ENCODE measurements at regions not wholly inside any gene's neighbourhood (a gene's known extent, or its start where the extent isn't known, plus 50 kb on each side); places are given as distances from the start of the nearest gene placed in this dataset.
A peak's percentile ranks its signal among the peaks of the same experiment; 100 is the strongest.

DNA sequence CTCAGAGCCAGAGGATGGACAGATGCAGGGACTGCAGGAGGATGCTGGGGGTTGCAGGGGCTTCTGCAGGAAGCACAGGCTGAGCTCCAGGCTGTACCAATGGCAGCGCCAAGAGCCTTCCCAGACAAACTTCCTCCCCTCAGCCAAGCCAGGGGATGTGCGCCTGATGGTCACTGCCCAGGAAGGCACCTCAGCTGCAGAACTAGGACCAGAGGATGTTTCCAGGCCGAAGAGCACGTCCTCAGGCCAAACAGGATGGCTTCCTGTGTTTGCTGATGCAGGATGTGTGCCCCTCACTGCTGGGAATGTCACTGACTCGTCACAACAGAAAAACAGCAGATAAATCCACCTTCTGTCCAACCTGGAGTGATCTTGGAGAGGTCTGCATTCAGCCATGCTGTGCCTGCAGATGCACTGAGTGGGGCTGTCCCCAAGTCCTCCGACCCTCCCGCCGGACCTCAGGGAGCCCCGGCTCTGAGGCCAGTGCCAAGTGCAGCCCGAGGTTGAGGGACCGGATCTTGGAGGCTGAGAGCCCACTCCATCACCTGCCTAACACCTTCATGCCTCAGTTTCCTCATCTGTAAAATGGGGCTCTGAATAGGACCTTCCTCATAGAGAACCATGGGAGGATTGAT is 152.5 kb upstream of the CHST15 start:
- H3K9me3 ChIP-seq = no peaks in the 10 kb centered on the region
- no peaks in the 10 kb centered on the region for H3K4me1 ChIP-seq
- DNase-seq = peak in 1 of 3 donors; percentile 37
- H3K36me3 ChIP-seq = no peaks in the 10 kb centered on the region
- no peak overlapping the region for H3K4me3 ChIP-seq
- no peak overlapping the region for H3K27ac ChIP-seq
- no peaks in the 10 kb centered on the region for H3K27me3 ChIP-seq
- TF ChIP-seq CTCF (IDR thresholded peaks at IDR 0.05) (no peak), POLR2A (IDR thresholded peaks at IDR 0.05) (no peak)

DNA sequence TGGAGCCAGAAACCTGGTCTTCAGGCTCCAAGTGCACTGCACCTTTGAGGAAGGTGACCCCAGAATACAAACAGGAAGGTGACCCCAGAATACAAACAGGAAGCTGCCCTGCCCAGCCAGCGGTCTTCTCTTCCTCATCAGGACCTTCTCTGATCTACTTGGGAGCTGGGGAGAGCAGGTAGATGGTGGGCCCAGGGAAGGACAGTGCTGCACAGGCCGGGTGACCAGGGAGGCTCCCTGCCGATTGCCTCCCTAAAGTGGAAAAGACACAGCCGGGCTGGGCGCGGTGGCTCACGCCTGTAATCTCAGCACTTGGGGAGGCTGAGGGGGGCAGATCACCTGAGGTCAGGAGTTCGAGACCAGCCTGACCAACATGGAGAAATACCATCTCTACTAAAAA is 151.8 kb upstream of the CHST15 start:
- Histone ChIP-seq H3K9me3 (no peaks in the 10 kb centered on the region), H3K4me1 (no peaks in the 10 kb centered on the region), H3K27ac (no peak overlapping the region), H3K27me3 (no peaks in the 10 kb centered on the region), H3K36me3 (no peaks in the 10 kb centered on the region), H3K4me3 (no peak overlapping the region)
- peak in 1 of 3 donors; percentile 32 for DNase-seq
- TF ChIP-seq CTCF (IDR thresholded peaks at IDR 0.05) = no peak
- no peak for TF ChIP-seq POLR2A (IDR thresholded peaks at IDR 0.05)

DNA sequence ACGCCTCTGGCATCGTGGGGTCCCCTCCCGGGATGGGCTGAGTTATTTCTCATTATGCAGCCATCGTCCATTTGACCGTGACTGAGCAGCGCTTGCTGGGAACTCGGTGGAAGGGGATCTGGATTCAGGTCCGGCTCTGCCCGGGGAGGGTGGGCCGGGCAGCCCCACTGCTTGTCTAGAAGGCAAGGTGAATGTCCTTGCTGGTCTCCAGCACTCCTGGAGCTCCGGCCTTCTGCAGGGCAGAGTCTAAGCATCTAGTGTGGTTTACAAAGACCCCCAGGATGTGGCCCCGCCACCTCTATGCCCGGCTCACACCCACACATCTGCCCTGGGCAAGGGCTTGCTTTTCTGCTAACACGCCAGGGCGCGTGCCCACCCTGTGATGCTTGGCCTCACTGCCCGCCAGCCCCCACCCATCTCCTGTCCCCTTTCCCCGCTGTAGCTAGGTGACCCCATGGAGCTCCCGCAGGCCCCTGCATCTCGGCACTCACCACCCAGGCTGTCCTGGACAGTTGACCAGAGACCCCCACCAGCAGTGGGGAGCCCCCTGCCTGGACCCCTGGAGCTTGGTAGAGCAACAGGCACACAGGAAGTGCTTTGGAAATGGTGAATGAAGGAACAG is 151.0 kb upstream of the CHST15 start:
- DNase-seq = peak in 1 of 3 donors; percentile 44
- H3K9me3 ChIP-seq = no peaks in the 10 kb centered on the region
- H3K27me3 ChIP-seq = no peaks in the 10 kb centered on the region

GRCh38 chr10:124243702-124244121 is 150.3 kb upstream of the CHST15 start:
- no peaks in the 10 kb centered on the region for H3K4me1 ChIP-seq
- no peak for DNase-seq
- TF ChIP-seq CTCF (IDR thresholded peaks at IDR 0.05) = no peak
- no peak for TF ChIP-seq POLR2A (IDR thresholded peaks at IDR 0.05)

More for the DNA sequence above, 151.0 kb upstream of the CHST15 start:
- TF ChIP-seq CTCF (IDR thresholded peaks at IDR 0.05) (no peak), POLR2A (IDR thresholded peaks at IDR 0.05) (no peak)
- H3K4me1 ChIP-seq = no peaks in the 10 kb centered on the region
- no peaks in the 10 kb centered on the region for H3K36me3 ChIP-seq
- H3K27ac ChIP-seq = no peak overlapping the region
- H3K4me3 ChIP-seq = no peak overlapping the region

GRCh38 chr10:124242791-124243190 is 149.4 kb upstream of the CHST15 start:
- Histone ChIP-seq H3K4me3 (no peak overlapping the region), H3K27ac (no peak overlapping the region), H3K27me3 (no peaks in the 10 kb centered on the region), H3K9me3 (no peaks in the 10 kb centered on the region), H3K36me3 (no peaks in the 10 kb centered on the region), H3K4me1 (no peaks in the 10 kb centered on the region)
- no peak for DNase-seq
- TF ChIP-seq POLR2A (IDR thresholded peaks at IDR 0.05) = no peak
- TF ChIP-seq CTCF (IDR thresholded peaks at IDR 0.05) = no peak

More at GRCh38 chr10:124243702-124244121, 150.3 kb upstream of the CHST15 start:
- Histone ChIP-seq H3K4me3 (no peak overlapping the region), H3K27me3 (no peaks in the 10 kb centered on the region), H3K27ac (no peak overlapping the region), H3K9me3 (no peaks in the 10 kb centered on the region), H3K36me3 (no peaks in the 10 kb centered on the region)

Measured in Peyer's patch (tissue), 4 donors.